ENCODE measurements at regions not wholly inside any gene's neighbourhood (a gene's known extent, or its start where the extent isn't known, plus 50 kb on each side); places are given as distances from the start of the nearest gene placed in this dataset.

- TF ChIP-seq POLR2A (IDR thresholded peaks at IDR 0.05; ENCODE audit: low read depth, low read length): no peak
- TF ChIP-seq TAF1 (IDR thresholded peaks at IDR 0.05; ENCODE audit: low read depth, low read length): no peak
- no peak for TF ChIP-seq PAX5 (IDR thresholded peaks at IDR 0.05; ENCODE audit: insufficient read depth, low read length, severe bottlenecking)
- no peak for TF ChIP-seq POU2F2 (IDR thresholded peaks at IDR 0.05; ENCODE audit: low read depth, low read length)
Observed at GRCh38 chr14:83842547-83842946, 1687.4 kb upstream of the FLRT2 start.

Data from GM12891 (cell line).